H9 (cell line): ENCODE measurements at regions not wholly inside any gene's neighbourhood (a gene's known extent, or its start where the extent isn't known, plus 50 kb on each side); places are given as distances from the start of the nearest gene placed in this dataset.

Experiments used
- DNase-seq: peaks from one replicate; pipeline ENCODE4 v3.0.0-alpha.2; 2017
- H2AFZ ChIP-seq: one replicate; pipeline ENCODE4 v1.6.1; 2013; ENCODE audit warnings: mild to moderate bottlenecking, low read length, control low read depth, moderate library complexity
- H2AK5ac ChIP-seq: 2 replicates; pipeline ENCODE4 v1.6.1; 2013; ENCODE audit warnings: low read length, control low read depth, mixed read lengths; ENCODE audit not compliant: insufficient read length
- H2BK120ac ChIP-seq: one replicate; pipeline ENCODE4 v1.6.1; 2013; ENCODE audit warnings: low read depth, mild to moderate bottlenecking, low read length, control low read depth, inconsistent platforms; ENCODE audit not compliant: poor library complexity, severe bottlenecking
- H2BK12ac ChIP-seq: 2 replicates; pipeline ENCODE4 v1.6.1; 2013; ENCODE audit warnings: low read length, control low read depth, mixed read lengths, low read depth; ENCODE audit not compliant: insufficient read length
- H2BK15ac ChIP-seq: 2 replicates; pipeline ENCODE4 v1.6.1; 2013; ENCODE audit warnings: low read depth, low read length, control low read depth
- H2BK20ac ChIP-seq: one replicate; pipeline ENCODE4 v1.6.1; 2013; ENCODE audit warnings: low read depth, mild to moderate bottlenecking, low read length, control low read depth, inconsistent platforms; ENCODE audit not compliant: poor library complexity, severe bottlenecking
- H2BK5ac ChIP-seq: 2 replicates; pipeline ENCODE4 v1.6.1; 2013; ENCODE audit warnings: low read length, control low read depth, mixed read lengths; ENCODE audit not compliant: insufficient read length
- H3K14ac ChIP-seq: 2 replicates; pipeline ENCODE4 v1.6.1; 2013; ENCODE audit warnings: low read length, control low read depth; ENCODE audit not compliant: insufficient read depth
- H3K18ac ChIP-seq: 2 replicates; pipeline ENCODE4 v1.6.1; 2013; ENCODE audit warnings: low read depth, mild to moderate bottlenecking, mixed read lengths, low read length, control low read depth; ENCODE audit not compliant: insufficient read length
- H3K23ac ChIP-seq: 2 replicates; pipeline ENCODE4 v1.6.1; 2013; ENCODE audit warnings: low read length, control low read depth, mixed read lengths, low read depth; ENCODE audit not compliant: insufficient read length
- H3K23me2 ChIP-seq: 2 replicates; pipeline ENCODE4 v1.6.1; 2013; ENCODE audit warnings: low read depth, mild to moderate bottlenecking, mixed read lengths, low read length, control low read depth; ENCODE audit not compliant: insufficient read length, poor library complexity, severe bottlenecking
- H3K27ac ChIP-seq: 2 replicates; pipeline ENCODE4 v1.5.1; 2013; ENCODE audit warnings: low read length, control low read depth, mixed read lengths, low read depth; ENCODE audit not compliant: insufficient read length
- H3K27me3 ChIP-seq: 2 replicates; pipeline ENCODE4 v1.6.1; 2013; ENCODE audit warnings: low read length, control low read depth, inconsistent platforms; ENCODE audit not compliant: insufficient read depth
- H3K4ac ChIP-seq: 2 replicates; pipeline ENCODE4 v1.6.1; 2013; ENCODE audit warnings: low read depth, mild to moderate bottlenecking, control low read depth, inconsistent platforms, low read length, moderate library complexity
- H3K4me1 ChIP-seq: 2 replicates; pipeline ENCODE4 v1.6.1; 2013; ENCODE audit warnings: low read length, control low read depth, inconsistent platforms; ENCODE audit not compliant: insufficient read depth
- H3K4me2 ChIP-seq: 2 replicates; pipeline ENCODE4 v1.6.1; 2013; ENCODE audit warnings: low read length, control low read depth, mixed read lengths; ENCODE audit not compliant: insufficient read length, insufficient read depth
- H3K56ac ChIP-seq: 2 replicates; pipeline ENCODE4 v1.6.1; 2013; ENCODE audit warnings: low read depth, mild to moderate bottlenecking, mixed read lengths, low read length, control low read depth; ENCODE audit not compliant: insufficient read length
- H3K79me1 ChIP-seq: 2 replicates; pipeline ENCODE4 v1.6.1; 2013; ENCODE audit warnings: low read depth, mild to moderate bottlenecking, moderate library complexity, low read length, control low read depth, inconsistent platforms; ENCODE audit not compliant: insufficient read depth, poor library complexity, severe bottlenecking
- H3K79me2 ChIP-seq: 2 replicates; pipeline ENCODE4 v1.6.1; 2013; ENCODE audit warnings: low read length, control low read depth, inconsistent platforms; ENCODE audit not compliant: insufficient read depth
- H3K9ac ChIP-seq: 2 replicates; pipeline ENCODE4 v1.6.1; 2013; ENCODE audit warnings: low read length, control low read depth, mixed read lengths; ENCODE audit not compliant: insufficient read length; ENCODE audit errors: extremely low read depth
- H3K9me3 ChIP-seq: one replicate; pipeline ENCODE4 v1.6.1; 2013; ENCODE audit warnings: low read depth, low read length, inconsistent platforms; ENCODE audit not compliant: control insufficient read depth
- H3T11ph ChIP-seq: one replicate; pipeline ENCODE4 v1.6.1; 2013; ENCODE audit warnings: mild to moderate bottlenecking, low read length, control low read depth, inconsistent platforms
- H4K20me1 ChIP-seq: one replicate; pipeline ENCODE4 v1.6.1; 2013; ENCODE audit not compliant: control insufficient read depth, insufficient read length, insufficient read depth
- H4K5ac ChIP-seq: 2 replicates; pipeline ENCODE4 v1.6.1; 2013; ENCODE audit warnings: low read depth, mild to moderate bottlenecking, mixed read lengths, low read length, control low read depth; ENCODE audit not compliant: insufficient read length
- H4K8ac ChIP-seq: replicated peaks from 2 replicates; pipeline ENCODE4 v1.6.1; 2013; ENCODE audit warnings: low read length, control low read depth, mixed read lengths, low read depth; ENCODE audit not compliant: insufficient read length
- H4K91ac ChIP-seq: 2 replicates; pipeline ENCODE4 v1.6.1; 2013; ENCODE audit warnings: low read depth, mild to moderate bottlenecking, moderate library complexity, mixed read lengths, low read length, control low read depth; ENCODE audit not compliant: insufficient read length
- H3K27ac Mint-ChIP-seq, 3 experiments: 2 replicates in 2 of 3; 3 replicates in 1 of 3; pipeline ENCODE4 v1.8.0; 2020 to 2021; ENCODE audit warnings: mixed read lengths in 3 of 3, mild to moderate bottlenecking in 1 of 3, moderate library complexity in 1 of 3
- H3K27me3 Mint-ChIP-seq: 2 replicates; pipeline ENCODE4 v1.8.0; 2021; ENCODE audit warnings: low read depth, mild to moderate bottlenecking, moderate library complexity, mixed read lengths
- H3K36me3 Mint-ChIP-seq, 3 experiments: 2 replicates in 2 of 3; 3 replicates in 1 of 3; pipeline ENCODE4 v1.8.0; 2020 to 2021; ENCODE audit warnings: low read depth in 3 of 3, mixed read lengths in 3 of 3; ENCODE audit not compliant: insufficient read depth in 1 of 3
- H3K4me1 Mint-ChIP-seq, 2 experiments: 2 replicates each; pipeline ENCODE4 v1.8.0; 2020; ENCODE audit warnings: mixed read lengths in 2 of 2
- H3K4me3 Mint-ChIP-seq, 2 experiments: 2 replicates in 1 of 2; 3 replicates in 1 of 2; pipeline ENCODE4 v1.8.0; 2020 to 2021; ENCODE audit warnings: mild to moderate bottlenecking in 2 of 2, mixed read lengths in 2 of 2, moderate library complexity in 1 of 2
- H3K9me3 Mint-ChIP-seq, 2 experiments: 2 replicates in 1 of 2; 3 replicates in 1 of 2; pipeline ENCODE4 v1.8.0; 2020; ENCODE audit warnings: mild to moderate bottlenecking in 2 of 2, mixed read lengths in 2 of 2, moderate library complexity in 1 of 2
- WGBS: extraction: QIAGEN DNeasy Blood & Tissue Kit; methylation state at CpG from one replicate; pipeline ENCODE4 v1.1.7; 2013; ENCODE audit warnings: missing lambda C conversion rate, low lambda C conversion rate, mixed read lengths; ENCODE audit not compliant: insufficient read length; ENCODE audit errors: extremely low coverage; 5-methylcytosine and 5-hydroxymethylcytosine counted together
- TF ChIP-seq, protein P1 (sequence below): fragments of 200-600 bp; sonication (generic); conservative IDR thresholded peaks from 3 replicates; pipeline ENCODE4 v1.8.0; 2021; ENCODE audit warnings: antibody characterized with exemption, mild to moderate bottlenecking

- H3K18ac ChIP-seq = no peak overlapping the region
- no peak overlapping the region for H2BK12ac ChIP-seq
- no peak overlapping the region for H3K9ac ChIP-seq
- H2BK120ac ChIP-seq = no peak overlapping the region
- no peak overlapping the region for H3K4me2 ChIP-seq
- no peaks in the 10 kb centered on the region for H3K9me3 ChIP-seq
- no peak overlapping the region for H4K5ac ChIP-seq
- H3K36me3 Mint-ChIP-seq = no peaks in the 10 kb centered on the region
- no peak overlapping the region for H3K4me3 Mint-ChIP-seq
- no peak overlapping the region for H4K8ac ChIP-seq
- no peaks in the 10 kb centered on the region for H3K9me3 Mint-ChIP-seq
- H3K27ac Mint-ChIP-seq = peak overlapping the region in 1 of 3 experiments; percentile 1; a peak in 1 of 7 replicates
- no peak overlapping the region for H3K4ac ChIP-seq
- H3K27ac ChIP-seq = no peak overlapping the region
- H3K14ac ChIP-seq = no peak overlapping the region
- H3K27me3 Mint-ChIP-seq = peaks cover 7% of the 10 kb centered on the region
- H3K4me1 ChIP-seq = no peaks in the 10 kb centered on the region
- H2BK5ac ChIP-seq = no peak overlapping the region
- TF ChIP-seq, protein P1, sequence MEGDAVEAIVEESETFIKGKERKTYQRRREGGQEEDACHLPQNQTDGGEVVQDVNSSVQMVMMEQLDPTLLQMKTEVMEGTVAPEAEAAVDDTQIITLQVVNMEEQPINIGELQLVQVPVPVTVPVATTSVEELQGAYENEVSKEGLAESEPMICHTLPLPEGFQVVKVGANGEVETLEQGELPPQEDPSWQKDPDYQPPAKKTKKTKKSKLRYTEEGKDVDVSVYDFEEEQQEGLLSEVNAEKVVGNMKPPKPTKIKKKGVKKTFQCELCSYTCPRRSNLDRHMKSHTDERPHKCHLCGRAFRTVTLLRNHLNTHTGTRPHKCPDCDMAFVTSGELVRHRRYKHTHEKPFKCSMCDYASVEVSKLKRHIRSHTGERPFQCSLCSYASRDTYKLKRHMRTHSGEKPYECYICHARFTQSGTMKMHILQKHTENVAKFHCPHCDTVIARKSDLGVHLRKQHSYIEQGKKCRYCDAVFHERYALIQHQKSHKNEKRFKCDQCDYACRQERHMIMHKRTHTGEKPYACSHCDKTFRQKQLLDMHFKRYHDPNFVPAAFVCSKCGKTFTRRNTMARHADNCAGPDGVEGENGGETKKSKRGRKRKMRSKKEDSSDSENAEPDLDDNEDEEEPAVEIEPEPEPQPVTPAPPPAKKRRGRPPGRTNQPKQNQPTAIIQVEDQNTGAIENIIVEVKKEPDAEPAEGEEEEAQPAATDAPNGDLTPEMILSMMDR = no peak
- no peaks in the 10 kb centered on the region for H3K79me1 ChIP-seq
- H3K56ac ChIP-seq = no peak overlapping the region
- no peaks in the 10 kb centered on the region for H3K23me2 ChIP-seq
- H3K4me1 Mint-ChIP-seq = no peaks in the 10 kb centered on the region
- H3K79me2 ChIP-seq = no peaks in the 10 kb centered on the region
- DNase-seq = no peak
- no peak overlapping the region for H2BK15ac ChIP-seq
- no peaks in the 10 kb centered on the region for H4K20me1 ChIP-seq
- no CpG with 5 or more reads among the region's 2 CpGs for WGBS
- H2AK5ac ChIP-seq = no peak overlapping the region
- no peak overlapping the region for H2BK20ac ChIP-seq
- no peaks in the 10 kb centered on the region for H3K27me3 ChIP-seq
- H4K91ac ChIP-seq = no peak overlapping the region
- no peak overlapping the region for H3T11ph ChIP-seq
- no peak overlapping the region for H2AFZ ChIP-seq
- H3K23ac ChIP-seq = no peak overlapping the region
Measured at GRCh38 chr20:40333591-40333990, 355.4 kb downstream of the MAFB start.
